ENCODE measurements at regions not wholly inside any gene's neighbourhood (a gene's known extent, or its start where the extent isn't known, plus 50 kb on each side); places are given as distances from the start of the nearest gene placed in this dataset.

- TF ChIP-seq CTCF (IDR thresholded peaks at IDR 0.05) (no peak), POLR2AphosphoS5 (IDR thresholded peaks at IDR 0.05; ENCODE audit: insufficient read depth in 1 of 2, low read depth in 1 of 2) (no peak), POLR2A (IDR thresholded peaks at IDR 0.05) (no peak)
Measured at GRCh38 chr11:112831041-112831440, 130.2 kb upstream of the NCAM1 start.

Data from vagina (tissue), 2 donors.